Calu3 (cell line): ENCODE measurements at regions not wholly inside any gene's neighbourhood (a gene's known extent, or its start where the extent isn't known, plus 50 kb on each side); places are given as distances from the start of the nearest gene placed in this dataset.

Source experiments
- BruUV-seq: library from RNA; stranded (reverse); fragments of 400-500 nt; replicated peaks from 2 replicates; lab custom pipeline; 2021; lab: Mats Ljungman, UMichigan
- CTCF ChIA-PET: fragments of 300-600 bp; sonication (Branson Sonifier 250); formaldehyde crosslinking; loops from one replicate; lab custom pipeline; 2022; ENCODE audit warnings: antibody characterized with exemption; lab: Charles Lee
- DNase-seq: peaks from one replicate; pipeline ENCODE4 v3.0.0; 2022
- H3K27ac Mint-ChIP-seq: one replicate; pipeline ENCODE4 v1.8.0; 2022; ENCODE audit warnings: mixed read lengths; ENCODE audit not compliant: unreplicated experiment
- H3K27me3 Mint-ChIP-seq: one replicate; pipeline ENCODE4 v1.8.0; 2022; ENCODE audit warnings: mixed read lengths; ENCODE audit not compliant: unreplicated experiment
- H3K36me3 Mint-ChIP-seq: one replicate; pipeline ENCODE4 v1.8.0; 2022; ENCODE audit warnings: mild to moderate bottlenecking, moderate library complexity, mixed read lengths; ENCODE audit not compliant: insufficient read depth, unreplicated experiment
- H3K4me1 Mint-ChIP-seq: one replicate; pipeline ENCODE4 v1.8.0; 2022; ENCODE audit warnings: mild to moderate bottlenecking, low read depth, mixed read lengths; ENCODE audit not compliant: unreplicated experiment
- H3K4me3 Mint-ChIP-seq: one replicate; pipeline ENCODE4 v1.8.0; 2022; ENCODE audit warnings: mild to moderate bottlenecking, low read depth, moderate library complexity, mixed read lengths; ENCODE audit not compliant: unreplicated experiment
- H3K9me3 Mint-ChIP-seq: one replicate; pipeline ENCODE4 v1.8.0; 2022; ENCODE audit warnings: low read depth, mixed read lengths; ENCODE audit not compliant: unreplicated experiment
- CTCF ChIP-seq: fragments of 200-600 bp; IDR thresholded peaks from one replicate; pipeline ENCODE4 v1.8.0; 2022; ENCODE audit warnings: antibody characterized with exemption; ENCODE audit not compliant: unreplicated experiment
- intact Hi-C: fragments of 100-400 bp; cut with micrococcal nuclease; formaldehyde crosslinking; loops from one replicate; pipeline ENCODE4 v1.10.0; 2022; ENCODE audit not compliant: unreplicated experiment

- peaks cover 66% of the 10 kb centered on the region for H3K27me3 Mint-ChIP-seq
- intact Hi-C loops = no loop called here
- H3K4me1 Mint-ChIP-seq = no peaks in the 10 kb centered on the region
- CTCF ChIA-PET = no interaction called here
- H3K9me3 Mint-ChIP-seq = no peaks in the 10 kb centered on the region
- no peak for DNase-seq
- no peaks in the 10 kb centered on the region for H3K36me3 Mint-ChIP-seq
- no peak overlapping the region for H3K4me3 Mint-ChIP-seq
- no TSS peak for BruUV-seq
- TF ChIP-seq CTCF = no peak
- no peak overlapping the region for H3K27ac Mint-ChIP-seq
Measured at GRCh38 chr1:47513393-47513792, 75.5 kb downstream of the FOXD2 start.

- Mint-ChIP-seq H3K9me3 (no peaks in the 10 kb centered on the region), H3K27ac (no peak overlapping the region), H3K4me1 (no peaks in the 10 kb centered on the region), H3K36me3 (no peaks in the 10 kb centered on the region), H3K4me3 (no peak overlapping the region), H3K27me3 (peaks cover 68% of the 10 kb centered on the region)
- TF ChIP-seq CTCF = no peak
- no TSS peak for BruUV-seq
- intact Hi-C loops = no loop called here
- CTCF ChIA-PET = no interaction called here
- DNase-seq = no peak
Measured at GRCh38 chr1:47514229-47514628, 76.4 kb downstream of the FOXD2 start.

GRCh38 chr1:47515164-47515789 lies 77.4 kb downstream of the FOXD2 start:
- CTCF ChIA-PET = interaction anchor here (0.7 kb wide), 1 partner anchor 78 kb away, joined by 3 read pairs; the partner anchor contains the start of gene FOXD2
- TF ChIP-seq CTCF = no peak
- BruUV-seq = no TSS peak
- H3K27me3 Mint-ChIP-seq = peaks cover 68% of the 10 kb centered on the region
- no peaks in the 10 kb centered on the region for H3K36me3 Mint-ChIP-seq
- no peak overlapping the region for H3K27ac Mint-ChIP-seq
- no peaks in the 10 kb centered on the region for H3K9me3 Mint-ChIP-seq
- intact Hi-C loops = no loop called here
- DNase-seq = no peak
- no peak overlapping the region for H3K4me3 Mint-ChIP-seq
- H3K4me1 Mint-ChIP-seq = no peaks in the 10 kb centered on the region

GRCh38 chr1:47517946-47518345 lies 80.1 kb downstream of the FOXD2 start:
- no peak for DNase-seq
- no peak for TF ChIP-seq CTCF
- intact Hi-C loops = no loop called here
- CTCF ChIA-PET = interaction anchor here (0.8 to 1.5 kb wide), 3 partner anchors 17 to 80 kb away, joined by 3 to 4 read pairs (median 3); no protein-coding TSS in a partner anchor
- no peaks in the 10 kb centered on the region for H3K4me1 Mint-ChIP-seq
- no peak overlapping the region for H3K27ac Mint-ChIP-seq
- H3K9me3 Mint-ChIP-seq = no peaks in the 10 kb centered on the region
- H3K4me3 Mint-ChIP-seq = no peak overlapping the region
- no TSS peak for BruUV-seq
- peaks cover 50% of the 10 kb centered on the region for H3K27me3 Mint-ChIP-seq
- no peaks in the 10 kb centered on the region for H3K36me3 Mint-ChIP-seq
